ENCODE measurements at regions not wholly inside any gene's neighbourhood (a gene's known extent, or its start where the extent isn't known, plus 50 kb on each side); places are given as distances from the start of the nearest gene placed in this dataset.
"Not testable (repeated sequence)": the region's sequence is repeated elsewhere in the genome, so short reads cannot be mapped to it uniquely, and the experiment has no call there.

DNA sequence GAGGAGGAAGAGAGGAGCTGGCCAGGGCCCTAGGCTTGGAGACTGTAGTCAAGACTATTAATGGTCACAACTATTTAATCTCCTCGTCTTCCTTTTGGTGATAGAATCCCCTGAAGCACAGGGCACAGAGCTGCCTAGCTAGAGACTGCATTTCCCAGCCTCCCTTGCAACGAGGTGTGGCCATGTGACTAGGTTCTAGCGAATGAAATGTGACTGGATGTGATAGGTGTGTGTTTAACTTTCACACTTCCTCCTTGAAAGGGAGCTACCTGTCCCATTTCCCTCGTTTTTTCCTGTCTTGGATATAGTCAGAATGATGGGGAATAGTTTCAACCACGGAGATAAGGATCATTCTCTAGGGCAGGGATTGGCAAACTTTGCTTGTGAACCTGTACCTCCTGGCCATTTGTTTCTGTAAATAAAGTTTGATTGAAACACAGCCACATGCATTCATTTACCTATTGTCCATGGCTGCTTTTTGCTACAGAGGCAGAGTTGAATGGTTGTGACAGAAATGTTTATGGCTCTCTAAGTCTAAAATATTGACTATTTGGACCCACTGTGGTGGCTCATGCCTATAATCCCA lies 313.5 kb downstream of the MIAT start:
- DNase-seq (ENCODE audit: low read depth in 3 of 3) = no peak

DNA sequence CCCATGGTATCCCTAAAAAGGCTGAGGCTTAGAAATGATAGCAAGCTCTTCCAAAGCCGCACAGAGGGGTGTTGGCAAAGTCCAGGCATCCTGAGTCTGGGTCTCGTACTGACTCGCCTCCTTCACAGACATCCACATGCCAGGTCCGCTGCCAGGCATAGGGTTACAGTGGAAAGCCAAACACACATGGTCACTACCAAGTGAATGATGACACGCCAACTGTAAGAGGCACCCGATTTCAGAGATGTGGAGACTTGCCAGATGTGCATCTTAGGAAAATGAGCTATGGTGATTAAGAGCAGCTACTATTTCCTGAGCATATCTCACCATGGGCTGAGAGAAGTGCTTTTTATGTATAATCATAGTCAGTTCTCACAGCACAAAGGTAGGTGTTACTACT lies 314.9 kb downstream of the MIAT start:
- DNase-seq (ENCODE audit: low read depth in 3 of 3) = no peak

DNA sequence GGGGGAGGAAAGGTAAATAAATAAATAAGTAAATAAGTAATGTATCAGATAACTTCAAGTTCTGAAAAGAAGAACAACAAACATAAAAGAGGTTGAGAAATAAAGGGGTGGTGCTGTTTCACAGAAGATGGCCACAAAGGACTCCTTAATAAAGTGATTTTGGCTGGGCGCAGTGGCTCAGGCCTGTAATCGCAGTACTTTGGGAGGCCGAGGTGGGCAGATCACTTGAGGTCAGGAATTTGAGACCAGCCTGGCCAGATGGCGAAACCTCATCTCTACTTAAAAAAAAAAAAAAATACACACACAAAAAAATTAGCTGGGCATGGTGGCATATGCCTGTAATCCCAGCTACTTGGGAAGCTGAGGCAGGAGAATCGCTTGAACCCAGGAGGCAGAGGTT lies 315.5 kb downstream of the MIAT start:
- not testable (repeated sequence) for DNase-seq (ENCODE audit: low read depth in 3 of 3)

GRCh38 chr22:26974034-26974433 lies 316.6 kb downstream of the MIAT start:
- DNase-seq (ENCODE audit: low read depth in 3 of 3) = no peak

GRCh38 chr22:26974914-26975803 lies 317.8 kb downstream of the MIAT start:
- DNase-seq (ENCODE audit: low read depth in 3 of 3) = no peak

GRCh38 chr22:26975865-26976264 lies 318.5 kb downstream of the MIAT start:
- DNase-seq (ENCODE audit: low read depth in 3 of 3) = no peak

DNA sequence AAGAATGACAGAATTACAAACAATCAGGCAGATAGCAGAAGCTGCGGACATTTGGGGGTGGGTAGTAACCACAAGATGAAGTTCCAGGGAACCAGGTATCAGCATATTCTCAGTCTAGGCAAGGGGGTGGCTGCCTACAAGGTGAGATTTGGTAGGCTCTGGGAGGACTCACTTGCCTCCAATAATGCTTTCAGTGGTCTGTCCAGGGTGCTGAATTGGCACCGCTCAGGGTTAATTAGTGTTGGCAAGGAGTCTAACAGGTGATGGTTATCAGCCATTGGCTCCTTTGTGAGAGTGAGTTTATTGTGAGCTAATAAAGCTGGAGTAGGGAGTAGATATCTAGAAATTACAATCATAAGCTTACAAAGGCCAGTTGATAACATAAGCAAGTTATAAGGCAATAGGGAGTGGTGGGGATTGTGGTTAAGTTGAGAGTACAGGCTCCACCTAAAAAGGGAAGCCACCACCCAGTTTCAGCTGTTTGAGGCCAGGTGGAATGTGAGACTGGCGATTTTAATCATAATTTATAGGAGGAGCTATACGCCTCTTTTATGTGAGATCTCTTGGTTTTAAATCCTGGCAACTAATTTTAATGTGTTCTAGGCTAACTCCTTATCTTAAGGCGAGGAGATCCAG lies 320.5 kb downstream of the MIAT start:
- no peak for DNase-seq (ENCODE audit: low read depth in 3 of 3)

DNA sequence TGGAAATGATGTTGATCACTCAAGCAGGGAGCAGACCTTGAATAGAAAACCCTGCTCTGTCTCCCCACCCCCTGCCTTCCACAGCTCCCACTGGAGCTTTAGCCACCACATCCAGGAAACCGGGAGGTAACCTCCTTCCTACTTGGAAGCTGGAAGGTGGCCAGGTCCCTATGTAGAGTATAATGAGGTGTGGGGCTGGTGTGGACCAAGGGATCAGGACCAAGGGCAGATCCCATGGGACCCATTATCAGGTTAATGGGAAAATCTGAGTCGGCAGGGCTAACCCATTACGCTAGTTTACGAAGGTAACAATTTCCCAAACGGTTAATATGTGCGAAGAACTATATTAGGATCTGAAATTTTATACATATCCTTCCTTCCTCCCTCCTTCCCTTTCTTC lies 321.9 kb downstream of the MIAT start:
- no peak for DNase-seq (ENCODE audit: low read depth in 3 of 3)

DNA sequence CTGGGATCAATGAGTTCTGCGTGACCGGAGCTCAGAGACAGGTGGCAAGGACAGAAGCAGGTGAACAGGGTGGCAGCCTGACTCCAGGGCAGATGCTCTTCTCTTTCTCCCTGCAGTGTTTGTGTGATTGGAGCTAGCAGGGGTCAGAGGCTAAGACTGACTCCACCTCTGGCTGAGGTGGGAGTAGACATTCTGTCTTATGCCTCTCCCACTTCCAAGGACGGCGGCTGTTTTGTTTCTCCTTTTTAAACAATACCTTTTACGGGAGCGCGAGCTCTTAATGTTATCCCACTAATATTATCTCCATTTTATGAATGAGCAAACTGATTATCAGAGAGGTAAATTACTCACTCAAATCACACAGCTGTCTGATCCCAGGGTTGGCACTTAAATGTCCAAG lies 323.7 kb downstream of the MIAT start:
- DNase-seq (ENCODE audit: low read depth in 3 of 3) = no peak

DNA sequence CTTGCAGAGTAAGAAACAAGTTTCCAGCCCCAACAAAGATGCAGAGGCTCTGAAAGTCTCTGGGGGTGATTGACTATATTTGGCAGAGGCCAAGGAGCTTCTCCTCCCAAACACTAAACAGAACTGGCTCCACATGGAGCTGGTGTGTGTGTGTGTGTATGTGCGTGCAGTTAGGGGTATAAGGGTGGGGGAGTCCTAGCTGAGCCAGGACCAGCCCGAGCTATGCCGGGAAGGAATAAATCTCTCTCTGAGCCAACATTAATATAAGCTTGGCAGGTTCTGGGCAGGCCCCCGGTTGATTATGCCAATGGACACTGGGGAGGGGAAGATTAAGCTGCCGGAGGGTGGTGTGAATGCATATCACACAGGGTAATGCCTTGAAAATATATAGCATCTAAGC lies 324.2 kb downstream of the MIAT start:
- DNase-seq (ENCODE audit: low read depth in 3 of 3) = no peak

DNA sequence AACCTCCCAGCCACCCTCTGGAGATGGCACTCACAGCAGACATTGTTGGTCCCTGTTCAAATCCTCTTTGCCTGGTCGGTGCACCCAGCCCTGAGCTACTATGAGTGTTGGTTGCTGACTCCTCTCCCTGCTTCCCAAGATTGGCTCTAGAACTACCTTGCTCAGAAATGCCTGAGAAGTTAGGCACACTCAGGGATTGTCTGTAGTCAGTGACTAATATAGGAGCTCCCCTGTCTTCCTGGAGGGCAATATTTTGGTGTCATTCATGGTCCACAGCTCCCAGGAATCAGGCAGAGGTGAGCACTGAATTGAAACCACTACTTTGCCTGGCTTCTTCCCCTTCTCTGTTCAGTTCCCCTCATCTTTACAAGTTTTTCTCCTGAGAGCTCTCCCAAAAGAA lies 325.9 kb downstream of the MIAT start:
- no peak for DNase-seq (ENCODE audit: low read depth in 3 of 3)

GRCh38 chr22:26985206-26985605 lies 327.8 kb downstream of the MIAT start:
- DNase-seq (ENCODE audit: low read depth in 3 of 3) = no peak

DNA sequence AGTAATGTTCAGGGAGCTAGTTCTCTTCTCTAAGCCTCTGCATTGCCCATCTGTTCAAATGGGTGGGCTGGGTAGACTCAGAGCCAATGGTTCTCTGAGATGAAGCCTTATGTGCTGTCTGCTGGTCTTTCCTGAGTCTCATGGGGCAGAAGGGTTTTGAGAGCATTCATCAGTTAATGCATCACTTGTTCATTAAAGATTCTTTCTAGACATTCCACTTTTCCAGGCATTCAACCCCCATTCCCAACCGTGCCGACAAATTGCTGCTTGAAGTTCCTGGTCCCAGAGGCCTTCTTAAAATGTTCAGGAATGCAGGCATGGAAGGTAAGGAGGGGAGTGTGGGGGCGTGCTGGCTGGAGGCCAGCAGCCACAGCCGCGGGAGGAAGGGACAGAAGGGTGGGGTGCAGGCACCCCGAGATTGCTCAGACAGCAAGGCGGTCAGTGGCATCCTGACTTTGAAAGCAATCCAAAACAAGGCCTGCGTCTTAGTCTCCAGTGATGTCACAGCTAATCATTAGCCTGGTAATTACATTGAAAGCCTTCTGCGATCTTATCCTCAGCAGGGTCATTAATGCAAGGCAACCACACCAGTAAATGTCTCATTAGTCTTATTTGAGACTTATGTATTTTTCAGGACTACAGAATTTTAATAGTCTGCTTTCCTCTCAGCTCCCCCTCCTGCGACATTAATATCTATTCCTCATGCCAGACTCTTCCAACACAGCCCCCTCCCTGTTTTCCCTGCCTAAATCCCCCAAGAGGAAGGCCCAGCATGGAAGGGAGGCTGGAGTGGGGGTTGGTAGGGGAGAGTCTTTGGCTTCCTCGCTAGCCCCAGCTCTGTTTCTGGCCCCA lies 328.8 kb downstream of the MIAT start:
- no peak for DNase-seq (ENCODE audit: low read depth in 3 of 3)

DNA sequence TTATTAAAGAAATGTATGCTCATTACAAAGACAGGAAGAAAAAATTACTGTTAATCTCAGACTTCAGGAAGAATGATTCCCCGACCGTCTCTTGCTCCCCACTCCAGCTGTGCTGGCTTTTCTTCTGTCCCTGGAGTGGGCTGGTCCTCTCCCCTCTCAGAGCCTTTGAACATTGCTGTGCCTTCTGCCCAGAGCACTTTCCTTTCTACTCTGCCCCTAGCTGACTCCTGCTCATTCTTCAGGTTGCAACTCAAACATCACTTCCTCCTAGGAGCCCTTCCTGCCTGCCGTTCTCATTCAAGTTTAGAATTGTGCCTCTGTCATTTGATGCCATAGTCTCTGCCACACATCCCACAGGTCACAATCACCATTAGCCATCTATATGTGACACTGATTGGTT lies 329.5 kb downstream of the MIAT start:
- no peak for DNase-seq (ENCODE audit: low read depth in 3 of 3)

DNA sequence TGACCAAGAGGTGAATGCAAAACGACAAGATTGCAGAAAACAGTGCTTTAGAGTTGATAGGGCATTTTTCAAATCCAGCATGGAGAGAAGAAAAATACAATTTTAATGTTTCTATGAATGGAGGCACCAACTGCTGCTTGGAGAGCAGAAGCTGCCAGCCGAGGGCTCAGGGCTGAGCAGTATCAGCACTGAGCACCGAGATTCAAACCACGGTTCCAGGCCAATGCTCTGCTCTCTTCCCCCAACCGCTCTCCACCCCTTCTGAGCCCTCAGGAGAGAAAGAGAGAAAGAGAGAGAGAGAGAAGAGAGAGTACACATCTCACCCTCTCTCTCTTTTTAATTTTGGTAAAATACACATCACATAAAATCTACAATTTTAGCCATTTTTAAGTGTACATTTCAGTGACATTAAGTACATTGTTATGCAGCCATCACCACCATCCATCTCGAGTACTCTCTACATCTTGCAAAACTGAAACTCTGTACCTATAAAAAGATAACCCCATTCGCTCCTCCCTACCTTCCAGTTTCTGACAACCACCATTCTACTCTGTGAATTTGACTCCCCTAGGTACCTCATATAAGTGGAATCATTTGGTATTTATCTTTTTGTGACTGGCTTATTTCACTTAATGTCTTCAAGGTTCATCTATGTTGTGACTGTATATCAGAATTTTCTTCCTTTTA lies 333.3 kb downstream of the MIAT start:
- no peak for DNase-seq (ENCODE audit: low read depth in 3 of 3)

DNA sequence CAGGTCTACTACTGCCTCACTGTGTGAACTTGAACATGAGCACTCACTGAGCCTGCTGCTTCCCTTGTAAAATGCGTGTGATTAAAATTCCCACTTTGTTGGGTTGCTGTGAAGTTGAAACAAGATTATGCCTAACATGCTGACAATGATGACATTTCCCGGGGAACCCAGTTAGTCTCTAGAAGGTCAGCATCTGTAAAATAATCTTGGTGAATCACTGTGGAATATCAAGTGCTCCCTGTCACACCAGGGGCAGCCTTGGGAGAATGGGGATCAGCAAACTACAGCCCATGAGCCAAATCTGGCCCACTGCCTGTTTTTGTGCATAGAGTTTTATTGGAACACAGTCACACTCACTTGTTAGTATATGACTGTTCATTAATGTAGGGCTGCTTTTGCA lies 335.2 kb downstream of the MIAT start:
- DNase-seq (ENCODE audit: low read depth in 3 of 3) = no peak

GRCh38 chr22:26993886-26994285 lies 336.5 kb downstream of the MIAT start:
- DNase-seq (ENCODE audit: low read depth in 3 of 3) = no peak

DNA sequence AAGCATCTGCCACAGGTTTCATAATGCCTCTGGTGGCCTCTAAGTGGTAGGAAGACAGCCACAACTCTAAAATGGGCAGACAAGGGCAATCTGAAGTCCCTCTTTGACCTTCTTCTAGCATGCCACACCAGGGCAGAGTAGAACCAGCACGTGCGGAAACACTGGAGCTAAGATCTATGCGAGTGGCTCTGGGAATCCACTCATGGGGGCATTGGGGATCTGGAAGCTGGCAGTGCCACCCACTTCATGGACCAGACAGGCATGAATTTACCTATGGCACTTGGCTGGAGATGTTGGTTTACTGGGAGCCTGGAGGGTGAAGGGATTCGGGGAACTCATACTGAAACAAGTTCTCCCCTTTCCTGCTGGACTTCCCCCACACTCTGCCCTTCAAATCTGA lies 337.4 kb downstream of the MIAT start:
- no peak for DNase-seq (ENCODE audit: low read depth in 3 of 3)

GRCh38 chr22:26995235-26995634 lies 337.8 kb downstream of the MIAT start:
- no peak for DNase-seq (ENCODE audit: low read depth in 3 of 3)

- no peak for DNase-seq (ENCODE audit: low read depth in 3 of 3)
Observed at GRCh38 chr22:26996154-26996553, 338.8 kb downstream of the MIAT start.

GRCh38 chr22:26998129-26998528 lies 340.7 kb downstream of the MIAT start:
- no peak for DNase-seq (ENCODE audit: low read depth in 3 of 3)

DNA sequence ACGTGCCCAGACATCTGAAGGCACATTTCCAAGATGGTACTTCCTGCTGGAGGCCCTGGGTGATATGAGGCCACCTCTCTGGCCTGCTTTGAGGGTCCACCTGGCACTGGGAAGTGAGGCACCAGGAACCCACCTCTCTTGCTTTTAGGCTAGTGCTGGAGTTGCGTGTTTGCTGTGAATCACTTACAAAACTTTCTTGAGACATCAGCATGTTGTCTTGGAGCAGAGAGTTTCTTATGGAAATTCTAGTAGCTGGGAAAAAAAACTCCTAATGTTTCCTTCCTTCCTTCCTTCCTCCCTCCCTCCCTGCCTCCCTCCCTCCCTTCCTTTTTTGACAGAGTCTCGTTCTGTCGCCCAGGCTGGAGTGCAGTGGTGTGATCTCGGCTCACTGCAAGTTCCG lies 341.3 kb downstream of the MIAT start:
- no peak for DNase-seq (ENCODE audit: low read depth in 3 of 3)

All from stimulated activated CD4-positive, alpha-beta T cell treated with anti-CD3 and anti-CD28 coated beads, TNF-alpha, amount 100 ng/mL, for 4 hours (primary cell).